HG03378 (cell line): ENCODE measurements at regions not wholly inside any gene's neighbourhood (a gene's known extent, or its start where the extent isn't known, plus 50 kb on each side); places are given as distances from the start of the nearest gene placed in this dataset.
"Not testable (repeated sequence)": the region's sequence is repeated elsewhere in the genome, so short reads cannot be mapped to it uniquely, and the experiment has no call there.

ENCODE experiments used
- ATAC-seq: cut with Tn5 transposase; IDR thresholded peaks from one replicate; pipeline ENCODE4 v1.9.1; 2021; ENCODE audit warnings: mild to moderate bottlenecking, moderate library complexity; ENCODE audit not compliant: unreplicated experiment

DNA sequence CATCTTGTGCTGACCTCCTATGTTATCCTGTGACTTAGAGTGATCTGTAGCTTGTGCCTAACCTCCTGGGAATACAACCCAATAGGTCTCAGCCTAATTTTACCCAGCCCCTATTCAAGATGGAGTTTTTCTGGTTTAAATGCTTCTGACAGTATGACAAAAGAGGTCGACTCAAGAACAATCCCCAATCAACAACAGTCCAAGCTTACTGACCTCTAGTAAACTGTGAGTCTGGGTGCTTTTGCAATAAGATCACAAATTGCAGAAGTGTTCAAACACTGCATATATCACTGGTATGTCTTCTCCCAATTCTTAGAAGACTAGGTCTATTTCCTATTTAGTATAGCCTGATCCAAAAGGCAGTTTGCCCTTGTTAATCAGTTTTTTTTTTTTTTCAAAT lies 323.5 kb upstream of the PTGER4 start:
- no peak for ATAC-seq

DNA sequence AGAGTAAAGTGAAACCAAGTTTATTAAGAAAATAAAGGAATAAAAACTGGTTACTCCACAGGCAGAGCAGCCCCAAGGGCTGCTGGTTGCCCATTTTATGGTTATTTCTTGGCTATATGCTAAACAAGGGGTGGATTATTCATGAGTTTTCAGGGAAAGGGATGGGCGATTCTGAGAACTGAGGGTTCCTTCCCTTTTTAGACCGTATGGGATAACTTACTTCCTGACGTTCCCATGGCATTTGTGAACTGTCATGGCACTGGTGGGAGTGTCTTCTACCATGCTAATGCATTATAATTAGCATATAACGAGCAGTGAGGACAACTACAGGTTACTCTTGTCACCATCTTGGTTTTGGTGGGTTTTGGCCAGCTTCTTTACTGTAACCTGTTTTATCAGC lies 323.9 kb upstream of the PTGER4 start:
- no peak for ATAC-seq

DNA sequence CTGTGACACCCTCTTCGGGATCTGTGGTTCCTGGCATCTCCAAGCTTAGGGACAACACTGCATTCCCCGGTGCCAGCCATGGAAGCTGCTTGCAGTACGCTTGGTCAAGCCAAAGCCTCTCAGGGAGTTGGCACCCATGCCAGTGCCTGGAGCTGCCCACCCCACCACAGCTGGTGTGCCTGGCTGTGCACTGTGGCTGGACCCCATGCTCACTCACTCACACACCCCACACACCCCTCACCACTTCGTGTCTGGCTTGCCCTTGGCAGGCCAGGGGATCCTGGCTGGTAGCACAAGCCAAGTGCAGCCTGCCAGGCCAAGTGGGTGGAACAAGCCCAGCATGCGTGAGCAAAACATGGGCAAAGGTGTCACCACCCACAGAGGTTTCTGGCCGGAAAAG lies 324.5 kb upstream of the PTGER4 start:
- no peak for ATAC-seq

DNA sequence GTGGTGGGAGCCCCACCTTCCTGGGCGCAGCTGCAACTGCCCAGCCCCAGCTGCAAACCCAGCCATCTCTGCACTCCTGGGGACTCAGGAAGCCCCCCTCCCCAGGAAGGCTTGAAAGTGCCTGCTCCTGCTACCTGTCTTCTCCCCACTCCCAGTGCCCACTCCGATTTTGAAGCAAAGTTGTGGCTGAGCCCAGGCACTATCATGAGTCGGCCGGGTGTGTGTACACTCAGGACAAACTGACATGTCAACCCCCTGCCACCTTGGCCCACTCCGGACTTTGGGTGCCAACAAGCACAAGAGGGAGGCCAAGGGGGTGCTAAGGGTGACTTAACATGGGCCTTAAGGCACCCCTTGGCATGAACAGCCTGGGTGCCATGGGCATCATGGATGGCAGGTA lies 325.5 kb upstream of the PTGER4 start:
- no peak for ATAC-seq

DNA sequence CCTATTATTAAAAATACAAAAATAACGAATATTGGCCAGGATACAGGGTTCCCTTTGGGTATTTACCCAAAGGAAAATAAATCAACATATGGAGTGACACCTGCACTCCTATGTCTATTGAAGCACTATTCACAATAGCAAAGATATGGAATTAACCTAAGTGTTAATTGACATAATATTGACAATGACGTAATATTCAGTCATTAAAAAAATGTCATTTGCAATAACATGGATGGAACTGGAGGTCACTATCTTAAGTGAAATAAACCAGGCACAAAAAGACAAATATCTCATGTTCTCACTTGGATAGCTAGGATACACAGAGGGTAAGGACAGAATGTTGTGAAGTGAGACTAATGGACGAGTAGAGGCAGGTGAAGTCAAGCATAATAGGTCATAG lies 326.3 kb upstream of the PTGER4 start:
- ATAC-seq: no peak

DNA sequence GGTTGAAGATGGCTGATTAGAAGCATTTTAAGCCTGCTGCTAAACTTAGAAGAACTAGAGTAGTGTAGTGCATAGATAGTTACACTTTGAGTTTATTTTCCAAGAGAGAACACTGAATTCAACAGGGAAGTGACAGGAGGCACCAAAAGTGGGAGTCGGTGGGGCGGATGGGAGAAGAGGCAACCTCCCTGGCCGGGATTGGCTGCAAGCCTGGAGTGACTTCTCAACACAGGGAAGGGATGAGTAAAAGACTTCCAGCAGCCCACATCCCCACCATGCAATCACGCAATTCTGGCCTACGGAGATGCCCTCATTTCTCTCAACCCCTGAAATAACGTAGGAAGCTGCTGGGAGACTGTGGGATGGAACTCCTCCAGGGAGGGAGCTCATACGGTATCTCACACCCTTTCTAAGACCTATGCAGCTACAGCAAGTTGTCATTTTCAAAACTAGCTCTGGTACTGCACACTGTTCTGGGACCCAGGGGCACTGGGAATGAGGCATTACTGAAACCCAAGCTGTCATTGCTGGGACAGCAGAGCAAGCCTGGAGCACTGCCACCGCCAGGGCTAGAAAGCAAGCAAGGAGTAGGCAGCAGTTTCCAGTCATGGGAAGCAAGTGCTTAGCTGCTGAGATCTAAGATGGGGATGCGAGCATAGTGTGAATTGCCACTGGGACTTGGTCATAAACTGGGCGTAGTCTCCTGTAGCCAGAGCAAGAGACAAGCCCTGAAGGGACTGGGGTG lies 331.6 kb upstream of the PTGER4 start:
- ATAC-seq: no peak

DNA sequence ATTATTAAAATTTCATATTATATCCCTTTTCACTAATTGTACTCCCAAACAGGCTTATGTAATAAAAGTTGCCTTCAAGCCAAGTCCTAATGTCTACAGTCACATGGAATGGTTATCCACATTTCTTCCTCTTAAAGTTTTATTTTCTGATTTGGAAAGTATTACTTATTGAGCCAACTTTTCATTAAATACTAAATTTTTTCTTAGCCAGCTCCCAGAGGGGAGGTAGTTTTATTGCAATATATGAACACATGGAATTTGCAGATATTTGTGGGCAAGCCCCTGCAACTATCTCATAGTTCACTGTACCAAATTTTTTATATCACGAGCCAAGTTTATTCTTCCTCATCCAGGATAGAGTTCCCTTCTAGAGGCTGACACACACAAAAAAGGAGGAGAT lies 332.8 kb upstream of the PTGER4 start:
- no peak for ATAC-seq

DNA sequence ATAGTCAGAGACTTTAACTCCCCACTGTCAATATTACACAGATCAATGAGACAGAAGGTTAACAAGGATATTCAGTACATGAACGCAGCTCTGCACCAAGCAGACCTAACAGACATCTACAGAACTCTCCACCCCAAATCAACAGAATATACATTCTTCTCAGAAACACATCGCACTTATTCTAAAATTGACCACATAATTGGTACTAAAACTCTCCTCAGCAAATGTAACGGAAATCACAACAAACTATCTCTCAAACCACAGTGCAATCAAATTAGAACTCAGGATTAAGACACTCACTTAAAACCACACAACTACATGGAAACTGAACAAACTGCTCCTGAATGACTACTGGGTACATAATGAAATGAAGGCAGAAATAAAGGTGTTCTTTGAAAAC lies 341.3 kb upstream of the PTGER4 start:
- not testable (repeated sequence) for ATAC-seq

DNA sequence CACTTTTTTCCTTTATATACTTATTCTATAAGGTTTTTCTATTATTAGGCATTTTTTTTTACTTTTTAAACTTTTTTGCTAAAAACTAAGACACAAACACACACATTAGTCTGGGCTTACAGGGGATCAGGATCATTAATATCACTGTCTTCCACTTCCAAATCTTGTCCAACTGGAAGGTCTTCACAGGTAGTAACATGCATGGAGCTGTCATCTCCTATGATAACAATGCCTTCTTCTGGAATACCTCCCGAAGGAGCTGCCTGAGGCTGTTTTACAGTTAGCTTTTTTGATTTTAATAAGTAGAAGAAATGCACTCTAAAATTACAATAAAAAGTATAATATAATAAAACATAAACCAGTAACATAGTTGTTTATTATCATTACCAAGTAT lies 345.5 kb upstream of the PTGER4 start:
- no peak for ATAC-seq

DNA sequence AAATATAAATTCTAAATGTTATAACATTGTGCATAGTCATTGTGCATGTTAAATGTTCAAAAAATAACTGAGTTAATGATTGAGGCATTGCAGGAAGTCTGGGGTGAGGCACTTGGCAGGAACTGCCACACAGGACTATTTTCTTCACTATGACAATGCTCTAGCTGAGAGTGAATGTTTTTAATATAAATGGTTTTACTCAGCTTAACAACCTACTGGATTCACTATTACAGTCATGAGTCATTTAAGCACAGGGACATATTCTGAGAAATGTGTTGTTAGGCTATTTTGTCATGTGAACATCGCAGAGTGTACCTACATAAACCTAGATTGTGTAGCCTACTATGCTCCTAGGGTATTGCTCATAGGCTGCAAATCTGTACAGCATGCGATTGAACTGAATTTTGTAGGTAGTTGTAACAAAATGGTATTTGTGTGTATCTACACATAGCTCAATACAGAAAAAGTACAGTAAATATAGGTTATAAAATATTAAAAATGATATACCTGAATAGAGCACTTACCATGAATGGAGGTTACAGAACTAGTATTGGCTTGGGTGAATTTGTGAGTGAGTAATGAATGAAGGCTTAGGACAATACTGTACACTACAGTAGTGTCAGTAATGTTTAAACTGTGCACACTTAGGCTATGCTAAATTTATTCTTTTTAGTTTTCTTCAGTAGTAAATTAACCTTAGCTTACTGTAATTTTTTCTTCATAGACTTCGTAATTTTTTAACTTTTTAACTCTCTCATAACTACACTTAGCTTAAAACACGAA lies 346.1 kb upstream of the PTGER4 start:
- ATAC-seq: peak; percentile 98

DNA sequence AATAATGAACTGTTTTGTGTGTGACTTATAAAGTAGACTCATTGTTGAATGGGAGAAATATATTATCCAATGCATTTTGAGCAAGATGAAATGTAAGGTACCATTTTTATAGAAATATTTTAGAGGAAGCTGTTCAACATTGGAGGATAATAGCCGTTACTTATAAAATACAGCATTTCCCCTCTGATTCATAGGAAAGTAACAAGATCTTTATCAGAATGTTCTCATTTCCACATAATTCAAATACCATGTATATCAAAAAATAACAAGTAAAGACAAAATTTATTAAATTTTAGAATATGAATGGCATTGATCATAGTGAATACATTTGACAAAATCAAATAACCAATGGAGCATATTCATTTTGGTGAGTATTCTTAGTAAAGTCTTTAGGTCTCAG lies 346.7 kb upstream of the PTGER4 start:
- no peak for ATAC-seq

DNA sequence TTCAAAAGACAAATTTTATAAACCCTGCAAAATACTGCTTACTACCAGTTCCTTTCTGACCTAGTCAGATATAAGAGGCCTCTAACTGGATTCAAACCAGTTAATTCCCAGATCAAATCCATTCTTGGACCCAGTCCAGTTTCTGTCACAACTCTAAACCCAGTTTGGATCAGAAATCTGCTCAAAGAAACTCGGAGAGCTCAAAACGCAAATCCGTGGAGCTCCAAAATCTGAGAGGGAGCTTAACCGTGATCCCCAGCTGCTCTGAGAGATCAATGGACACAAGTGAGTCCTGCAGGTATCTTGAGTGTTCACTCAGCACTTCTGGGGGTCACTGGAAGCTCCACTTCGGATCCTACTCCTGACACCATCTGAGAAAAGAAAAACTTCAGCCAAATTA lies 348.1 kb upstream of the PTGER4 start:
- no peak for ATAC-seq

DNA sequence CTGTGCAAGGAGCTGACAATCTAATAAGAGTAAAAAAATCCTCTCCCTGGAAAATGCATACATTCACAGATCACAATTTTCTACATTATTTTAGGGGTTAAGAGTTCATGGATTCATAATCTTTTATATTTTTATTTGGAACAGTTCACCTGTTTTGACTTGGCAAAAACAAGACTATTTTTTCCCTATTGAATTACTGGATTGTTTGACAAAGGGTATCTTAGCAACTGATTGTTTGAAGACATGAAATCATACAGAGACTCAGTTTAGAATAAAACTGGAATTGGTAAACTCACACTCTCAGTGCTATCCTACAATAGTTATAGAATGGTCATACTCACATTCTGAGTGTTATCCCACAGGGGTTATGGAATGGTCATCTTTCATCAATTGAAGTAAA lies 358.2 kb upstream of the PTGER4 start:
- ATAC-seq: no peak

DNA sequence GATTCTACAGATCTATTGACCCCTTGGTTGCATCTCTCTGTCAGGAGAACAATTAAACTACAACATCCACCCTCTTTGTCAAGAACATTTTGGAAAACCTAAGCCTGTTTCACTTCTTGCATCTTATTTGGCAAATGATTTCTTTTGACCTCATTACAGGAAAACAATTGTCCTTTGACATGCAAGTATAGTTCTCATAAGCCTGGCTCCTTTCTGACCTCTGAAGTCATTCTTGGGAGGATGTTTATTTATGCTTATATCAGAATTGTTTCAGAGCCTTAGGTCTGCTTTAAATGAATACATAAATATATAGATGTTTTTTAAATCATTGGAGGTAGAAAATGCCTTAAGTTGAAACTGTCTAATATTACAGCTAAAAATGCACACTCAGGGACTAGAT lies 361.3 kb upstream of the PTGER4 start:
- no peak for ATAC-seq

DNA sequence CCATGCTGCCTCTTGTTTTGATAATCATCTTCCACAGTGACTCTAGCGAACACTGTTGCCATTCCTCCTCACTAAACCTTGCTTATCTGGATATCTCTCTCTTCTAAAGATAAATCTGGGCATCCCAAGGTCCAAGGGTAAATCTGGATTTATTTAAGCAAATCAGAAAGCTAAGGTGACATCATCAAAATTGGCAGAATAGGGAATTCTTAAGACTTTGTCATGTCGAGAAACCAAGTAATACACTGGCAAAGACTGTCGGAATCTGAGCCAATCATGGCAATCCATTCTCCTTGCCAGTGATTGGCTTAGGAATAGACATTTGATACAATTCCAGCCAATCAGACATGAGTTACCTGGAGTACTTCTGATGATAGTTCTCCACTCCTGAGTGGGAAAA lies 362.7 kb upstream of the PTGER4 start:
- no peak for ATAC-seq

DNA sequence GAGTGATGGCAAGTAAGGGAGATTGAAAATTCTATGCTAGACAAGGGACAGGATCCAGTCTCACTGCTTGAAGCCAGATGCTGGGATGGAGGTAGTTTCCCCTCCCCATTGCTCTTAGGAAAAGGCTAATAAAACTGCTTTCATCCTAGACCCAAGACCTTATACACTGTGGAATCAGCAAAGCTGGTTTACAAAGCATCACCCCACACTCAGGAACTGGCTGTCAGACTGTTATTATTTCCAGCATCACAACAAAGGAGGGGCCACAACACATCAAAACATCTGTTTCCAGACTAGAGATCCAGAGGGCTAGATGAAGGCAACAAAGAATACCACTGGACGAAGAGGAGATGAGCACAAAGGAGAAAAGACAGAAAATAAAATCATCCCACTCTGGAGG lies 364.6 kb upstream of the PTGER4 start:
- ATAC-seq: no peak

DNA sequence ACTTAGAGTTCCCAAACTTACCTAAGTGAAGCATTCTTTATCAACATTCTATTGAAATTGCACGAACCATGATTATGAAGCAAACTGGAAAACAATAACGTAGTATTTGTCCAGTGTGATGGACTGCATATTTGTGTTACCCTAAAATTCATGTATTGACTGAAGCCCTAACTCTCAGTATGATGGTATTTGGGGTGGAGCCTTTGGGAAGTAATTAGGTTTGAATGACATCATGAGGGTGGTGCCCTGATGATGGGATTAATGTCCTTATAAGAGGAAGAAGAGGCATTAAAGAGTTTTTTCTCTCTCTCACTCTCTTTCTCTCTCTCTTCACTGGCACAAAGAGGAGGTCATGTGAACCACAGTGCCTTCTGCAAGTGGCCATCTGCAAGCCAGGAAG lies 365.4 kb upstream of the PTGER4 start:
- ATAC-seq: no peak

DNA sequence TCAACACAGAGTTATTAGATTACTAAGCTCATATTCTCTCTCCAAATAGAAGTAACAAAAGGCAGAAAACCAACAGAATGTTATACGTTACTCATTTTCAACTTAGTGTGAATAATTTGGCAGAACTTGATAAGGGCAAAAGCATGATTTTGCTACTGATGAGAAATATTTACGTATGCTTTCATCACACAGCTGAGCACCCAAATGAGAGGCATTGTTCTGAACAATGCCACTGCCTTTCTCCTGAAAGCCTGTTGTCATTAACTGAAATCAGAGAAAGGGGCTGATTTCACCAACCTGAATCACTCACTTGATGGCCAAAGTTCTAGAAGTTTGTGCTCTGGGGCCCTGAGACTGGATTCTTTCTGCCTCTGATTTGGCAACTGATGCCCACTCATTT lies 367.5 kb upstream of the PTGER4 start:
- ATAC-seq: no peak

DNA sequence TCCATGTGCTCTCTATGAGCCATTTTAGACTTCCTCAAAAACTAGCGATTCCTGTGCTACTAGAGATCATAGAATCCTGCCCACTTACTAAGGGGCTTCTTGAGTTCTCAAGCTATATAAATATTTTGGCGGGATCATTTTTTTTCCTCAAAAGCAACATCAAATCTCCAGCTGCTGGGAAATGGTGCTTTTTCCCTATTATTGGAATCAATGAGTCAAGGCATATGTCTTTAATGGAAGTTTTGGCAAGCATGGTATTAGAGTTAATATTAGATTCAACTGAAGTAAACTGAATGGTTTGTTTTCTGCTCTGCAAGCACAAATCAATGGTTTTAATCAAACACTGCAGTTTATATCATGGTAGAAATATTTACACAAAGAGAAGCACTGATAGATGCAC lies 369.9 kb upstream of the PTGER4 start:
- ATAC-seq: no peak

DNA sequence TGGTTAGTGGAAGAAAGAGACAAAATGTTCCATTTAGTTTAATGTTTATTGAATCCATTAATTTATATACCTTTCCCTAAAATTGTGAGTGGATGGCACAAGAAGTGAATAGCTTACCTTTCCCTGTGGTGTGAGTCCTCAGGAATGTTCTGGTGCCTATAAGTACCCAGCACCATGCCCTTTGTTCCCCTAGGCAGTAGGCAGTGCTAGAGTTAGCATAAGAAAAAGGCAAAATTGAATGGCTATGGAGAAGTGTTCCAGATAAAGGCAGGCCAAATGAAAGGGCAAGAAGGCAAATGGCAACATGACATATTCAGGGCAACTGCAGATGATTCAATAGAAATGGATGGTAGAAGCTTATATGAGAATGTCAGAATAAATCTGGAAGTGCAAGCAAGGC lies 370.8 kb upstream of the PTGER4 start:
- ATAC-seq: no peak

DNA sequence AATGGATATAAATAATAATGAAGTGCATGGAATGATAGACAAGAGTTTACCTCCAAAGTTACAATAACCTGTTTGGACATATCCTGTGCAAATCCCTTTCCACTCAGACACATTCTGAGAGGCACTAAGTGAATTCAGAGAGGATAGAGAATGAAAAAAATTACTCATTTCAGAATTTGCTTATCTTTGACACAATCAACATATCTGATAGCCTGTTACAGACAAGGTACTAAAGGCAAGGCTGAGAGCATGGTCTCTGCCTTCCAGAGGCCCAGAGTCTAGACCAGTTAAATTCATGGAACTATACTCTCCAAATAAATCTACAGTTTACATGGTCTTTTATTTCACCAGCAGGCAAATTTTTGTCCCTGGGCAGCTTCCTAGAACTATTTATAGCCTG lies 371.8 kb upstream of the PTGER4 start:
- ATAC-seq: no peak

DNA sequence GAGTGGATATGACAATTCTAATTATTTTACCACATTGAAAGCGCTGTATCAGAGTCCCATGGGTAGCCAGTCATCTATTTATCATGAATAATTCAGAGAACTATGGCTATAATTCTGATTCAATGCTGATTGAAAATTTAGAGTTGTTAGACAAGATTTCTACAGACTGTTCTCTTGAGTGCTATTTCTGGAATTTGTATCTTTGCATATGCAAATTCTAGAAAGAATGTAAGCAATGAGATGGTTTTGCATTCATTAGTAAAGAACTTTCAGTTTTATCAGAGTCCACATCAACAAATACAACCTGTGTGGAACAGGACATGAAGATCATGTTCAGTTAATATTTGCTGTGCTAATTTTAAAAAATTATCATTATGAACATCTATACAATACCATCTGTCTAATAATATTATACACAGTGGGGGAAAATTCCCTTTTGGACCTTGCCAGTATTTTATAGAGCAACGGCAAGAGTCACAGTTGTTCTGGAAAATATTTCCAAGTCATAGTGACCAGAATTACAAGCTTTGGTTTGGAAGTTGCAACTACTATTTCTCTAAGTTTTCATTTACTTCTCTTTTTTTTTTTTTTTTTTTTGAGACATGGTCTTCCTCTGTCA lies 372.7 kb upstream of the PTGER4 start:
- ATAC-seq: no peak
